Suprapubic skin (tissue), 4 donors: ENCODE measurements at regions not wholly inside any gene's neighbourhood (a gene's known extent, or its start where the extent isn't known, plus 50 kb on each side); places are given as distances from the start of the nearest gene placed in this dataset.

Experiments
- EP300 ChIP-seq: sonication (generic); formaldehyde crosslinking; IDR thresholded peaks from one replicate; pipeline ENCODE4 v1.6.1; 2017; ENCODE audit warnings: antibody characterized with exemption
- POLR2A ChIP-seq, 2 donors: fragments of 450-650 bp; IDR thresholded peaks; one replicate each; pipeline ENCODE4 v1.6.1; 2017; ENCODE audit warnings: antibody characterized with exemption in 2 of 2, mild to moderate bottlenecking in 2 of 2, moderate library complexity in 2 of 2
- POLR2AphosphoS5 ChIP-seq, 3 donors: sonication (generic); formaldehyde crosslinking; IDR thresholded peaks; one replicate each; pipeline ENCODE4 v1.6.1; 2017; ENCODE audit warnings: antibody characterized with exemption in 3 of 3
- TF ChIP-seq, protein P1 (sequence below), 2 donors: fragments of 200-600 bp in 1 of 2; fragments of 450-650 bp in 1 of 2; sonication (generic) in 1 of 2; IDR thresholded peaks; one replicate each; pipeline ENCODE4 v1.5.1; 2016 to 2019; ENCODE audit warnings: antibody characterized with exemption in 2 of 2, mild to moderate bottlenecking in 1 of 2, moderate library complexity in 1 of 2

DNA sequence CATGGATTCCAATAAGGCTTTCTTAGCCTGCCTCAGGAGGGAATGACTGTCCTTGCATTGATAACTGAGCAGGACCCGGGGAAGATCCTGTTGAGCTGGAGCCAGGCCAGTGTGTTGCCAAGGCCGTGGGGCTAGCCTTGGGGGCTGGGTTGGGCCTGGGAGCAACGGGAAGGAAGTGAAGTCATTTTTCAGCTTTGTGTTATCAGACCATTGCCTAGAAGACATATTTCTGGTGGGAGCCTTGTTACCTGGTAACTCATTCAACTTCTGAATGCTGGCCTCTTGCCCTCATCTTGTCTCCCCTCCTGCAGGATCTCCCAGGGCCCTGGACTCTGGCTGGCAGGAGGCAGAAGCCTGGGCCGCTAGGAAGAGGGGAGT is 92.7 kb upstream of the MGAT5 start:
- TF ChIP-seq, protein P1, sequence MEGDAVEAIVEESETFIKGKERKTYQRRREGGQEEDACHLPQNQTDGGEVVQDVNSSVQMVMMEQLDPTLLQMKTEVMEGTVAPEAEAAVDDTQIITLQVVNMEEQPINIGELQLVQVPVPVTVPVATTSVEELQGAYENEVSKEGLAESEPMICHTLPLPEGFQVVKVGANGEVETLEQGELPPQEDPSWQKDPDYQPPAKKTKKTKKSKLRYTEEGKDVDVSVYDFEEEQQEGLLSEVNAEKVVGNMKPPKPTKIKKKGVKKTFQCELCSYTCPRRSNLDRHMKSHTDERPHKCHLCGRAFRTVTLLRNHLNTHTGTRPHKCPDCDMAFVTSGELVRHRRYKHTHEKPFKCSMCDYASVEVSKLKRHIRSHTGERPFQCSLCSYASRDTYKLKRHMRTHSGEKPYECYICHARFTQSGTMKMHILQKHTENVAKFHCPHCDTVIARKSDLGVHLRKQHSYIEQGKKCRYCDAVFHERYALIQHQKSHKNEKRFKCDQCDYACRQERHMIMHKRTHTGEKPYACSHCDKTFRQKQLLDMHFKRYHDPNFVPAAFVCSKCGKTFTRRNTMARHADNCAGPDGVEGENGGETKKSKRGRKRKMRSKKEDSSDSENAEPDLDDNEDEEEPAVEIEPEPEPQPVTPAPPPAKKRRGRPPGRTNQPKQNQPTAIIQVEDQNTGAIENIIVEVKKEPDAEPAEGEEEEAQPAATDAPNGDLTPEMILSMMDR (IDR thresholded peaks at IDR 0.05) = no peak
- TF ChIP-seq POLR2AphosphoS5 (IDR thresholded peaks at IDR 0.05) = no peak
- TF ChIP-seq POLR2A (IDR thresholded peaks at IDR 0.05) = no peak
- TF ChIP-seq EP300 = no peak
